ENCODE measurements at regions not wholly inside any gene's neighbourhood (a gene's known extent, or its start where the extent isn't known, plus 50 kb on each side); places are given as distances from the start of the nearest gene placed in this dataset.

GRCh38 chr16:85381738-85382592, 231.2 kb upstream of the GSE1 start:
- no peak for TF ChIP-seq CTCF (IDR thresholded peaks at IDR 0.05; ENCODE audit: control extremely low read depth, extremely low read depth)
- WGBS, 2 donors = 48 to 52% methylated on average over 26 of the region's 26 CpGs
- H3K9me3 ChIP-seq (ENCODE audit: control insufficient read depth in 4 of 4, insufficient read depth in 3 of 4, low read length in 3 of 4) = no peaks in the 10 kb centered on the region
- ATAC-seq (ENCODE audit: insufficient read depth, low FRiP score) = no peak
- no peaks in the 10 kb centered on the region for H3K27me3 ChIP-seq (ENCODE audit: control insufficient read depth in 3 of 3, insufficient read depth in 3 of 3, low read length in 2 of 3)
- H3K4me3 ChIP-seq = no peak overlapping the region
- DNase-seq = peak in 2 of 3 donors; percentile 47 to 64
- peak overlapping the region in 1 of 2 donors; percentile 20 for H3K27ac ChIP-seq (ENCODE audit: low read depth in 1 of 2, low read length in 1 of 2)
- H3K4me1 ChIP-seq (ENCODE audit: control insufficient read depth in 5 of 5, insufficient read depth in 5 of 5, low read length in 5 of 5) = peaks cover 0 to 43% (median 15%) of the 10 kb centered on the region in 5 donors
- peaks cover 0 to 6% (median 0%) of the 10 kb centered on the region in 4 donors for H3K36me3 ChIP-seq (ENCODE audit: control insufficient read depth in 4 of 4, insufficient read depth in 4 of 4, low read length in 4 of 4)
- H3K9ac ChIP-seq (ENCODE audit: insufficient read depth in 1 of 2, low read length in 2 of 2) = no peak overlapping the region

- WGBS, 2 donors = 96 to 97% methylated on average over 11 of the region's 11 CpGs
- Histone ChIP-seq H3K4me3 (no peak overlapping the region), H3K9me3 (ENCODE audit: control insufficient read depth in 4 of 4, insufficient read depth in 3 of 4, low read length in 3 of 4) (no peaks in the 10 kb centered on the region), H3K36me3 (ENCODE audit: control insufficient read depth in 4 of 4, insufficient read depth in 4 of 4, low read length in 4 of 4) (peaks cover 0 to 4% (median 0%) of the 10 kb centered on the region in 4 donors), H3K27ac (ENCODE audit: low read depth in 1 of 2, low read length in 1 of 2) (no peak overlapping the region), H3K4me1 (ENCODE audit: control insufficient read depth in 5 of 5, insufficient read depth in 5 of 5, low read length in 5 of 5) (peaks cover 0 to 35% (median 15%) of the 10 kb centered on the region in 5 donors), H3K27me3 (ENCODE audit: control insufficient read depth in 3 of 3, insufficient read depth in 3 of 3, low read length in 2 of 3) (no peaks in the 10 kb centered on the region), H3K9ac (ENCODE audit: insufficient read depth in 1 of 2, low read length in 2 of 2) (no peak overlapping the region)
- TF ChIP-seq CTCF (IDR thresholded peaks at IDR 0.05; ENCODE audit: control extremely low read depth, extremely low read depth) = no peak
- no peak for DNase-seq
- ATAC-seq (ENCODE audit: insufficient read depth, low FRiP score) = no peak
Measured at GRCh38 chr16:85382717-85383118, 230.4 kb upstream of the GSE1 start.

- no peaks in the 10 kb centered on the region for H3K27me3 ChIP-seq (ENCODE audit: control insufficient read depth in 3 of 3, insufficient read depth in 3 of 3, low read length in 2 of 3)
- H3K36me3 ChIP-seq (ENCODE audit: control insufficient read depth in 4 of 4, insufficient read depth in 4 of 4, low read length in 4 of 4) = peaks cover 0 to 4% (median 0%) of the 10 kb centered on the region in 4 donors
- ATAC-seq (ENCODE audit: insufficient read depth, low FRiP score) = no peak
- no peak for TF ChIP-seq CTCF (IDR thresholded peaks at IDR 0.05; ENCODE audit: control extremely low read depth, extremely low read depth)
- no peaks in the 10 kb centered on the region for H3K9me3 ChIP-seq (ENCODE audit: control insufficient read depth in 4 of 4, insufficient read depth in 3 of 4, low read length in 3 of 4)
- no peak for DNase-seq
- no peak overlapping the region for H3K9ac ChIP-seq (ENCODE audit: insufficient read depth in 1 of 2, low read length in 2 of 2)
- WGBS, 2 donors = 89 to 93% methylated on average over 16 to 19 of the region's 19 CpGs
- no peak overlapping the region for H3K4me3 ChIP-seq
- H3K4me1 ChIP-seq (ENCODE audit: control insufficient read depth in 5 of 5, insufficient read depth in 5 of 5, low read length in 5 of 5) = peaks cover 0 to 24% (median 8%) of the 10 kb centered on the region in 5 donors
- H3K27ac ChIP-seq (ENCODE audit: low read depth in 1 of 2, low read length in 1 of 2) = no peak overlapping the region
Measured at GRCh38 chr16:85383836-85384832, 229.0 kb upstream of the GSE1 start.
